PC-3 (cell line): ENCODE measurements at regions not wholly inside any gene's neighbourhood (a gene's known extent, or its start where the extent isn't known, plus 50 kb on each side); places are given as distances from the start of the nearest gene placed in this dataset.

Experiments
- ATAC-seq: fragments of 200-7000 bp; cut with Tn5 transposase; 2 replicates; pipeline ENCODE4 v1.9.1; 2020; ENCODE audit warnings: mild to moderate bottlenecking, moderate library complexity
- BruUV-seq: library from RNA; stranded (reverse); fragments of 400-500 nt; replicated peaks from 2 replicates; lab custom pipeline; 2021; lab: Mats Ljungman, UMichigan
- CTCF ChIA-PET: fragments of 300-600 bp; sonication (Branson Sonifier 250); formaldehyde crosslinking; loops from one replicate; lab custom pipeline; 2022; ENCODE audit warnings: antibody characterized with exemption; lab: Charles Lee
- POLR2A ChIA-PET: fragments of 300-600 bp; sonication (Branson Sonifier 250); formaldehyde crosslinking; loops from one replicate; lab custom pipeline; 2022; ENCODE audit warnings: antibody characterized with exemption; ENCODE audit not compliant: unreplicated experiment; lab: Charles Lee
- DNase-seq: peaks from one replicate; pipeline ENCODE4 v3.0.0-alpha.2; 2015
- H2AFZ ChIP-seq: fragments of 300-600 bp; sonication (generic); 2 replicates; pipeline ENCODE4 v1.6.0; 2016; ENCODE audit warnings: antibody characterized with exemption, low read length
- H3F3A ChIP-seq: fragments of 300-600 bp; sonication (generic); one replicate; pipeline ENCODE4 v1.6.0; 2017; ENCODE audit warnings: antibody characterized with exemption, low read length, control low read depth, mild to moderate bottlenecking; ENCODE audit not compliant: unreplicated experiment
- H3K27ac ChIP-seq: fragments of 300-600 bp; sonication (generic); 2 replicates; pipeline ENCODE4 v1.5.1; 2016; ENCODE audit warnings: mild to moderate bottlenecking, low read length
- H3K27me3 ChIP-seq: fragments of 300-600 bp; sonication (generic); 2 replicates; pipeline ENCODE4 v1.6.1; 2016; ENCODE audit warnings: low read length, mixed read lengths
- H3K36me3 ChIP-seq: fragments of 300-600 bp; sonication (generic); 2 replicates; pipeline ENCODE4 v1.6.1; 2016; ENCODE audit warnings: low read depth, mixed run types, low read length, mixed read lengths
- H3K4me1 ChIP-seq: fragments of 300-600 bp; sonication (generic); 2 replicates; pipeline ENCODE4 v1.5.1; 2016; ENCODE audit warnings: low read length; ENCODE audit not compliant: insufficient read depth
- H3K4me2 ChIP-seq: fragments of 300-600 bp; sonication (generic); 2 replicates; pipeline ENCODE4 v1.6.0; 2016; ENCODE audit warnings: low read length
- H3K4me3 ChIP-seq: fragments of 300-600 bp; sonication (generic); 2 replicates; pipeline ENCODE4 v1.5.1; 2016; ENCODE audit warnings: mild to moderate bottlenecking, low read length, mixed read lengths
- H3K79me2 ChIP-seq: fragments of 300-600 bp; sonication (generic); 2 replicates; pipeline ENCODE4 v1.6.1; 2017; ENCODE audit warnings: low read length, mixed read lengths
- H3K9ac ChIP-seq: fragments of 300-600 bp; sonication (generic); 2 replicates; pipeline ENCODE4 v1.6.0; 2016; ENCODE audit warnings: mild to moderate bottlenecking, low read length
- H3K9me2 ChIP-seq: fragments of 300-600 bp; sonication (generic); replicated peaks from 2 replicates; pipeline ENCODE4 v1.6.1; 2016; ENCODE audit warnings: mixed run types, low read length, mixed read lengths
- H3K9me3 ChIP-seq: fragments of 300-600 bp; sonication (generic); 2 replicates; pipeline ENCODE4 v1.6.1; 2016; ENCODE audit warnings: low read length, mixed read lengths
- H4K20me1 ChIP-seq: fragments of 300-600 bp; sonication (generic); 2 replicates; pipeline ENCODE4 v1.6.1; 2016; ENCODE audit warnings: low read length, mixed read lengths
- CTCF ChIP-seq: fragments of 300-600 bp; sonication (generic); conservative IDR thresholded peaks from 2 replicates; pipeline ENCODE4 v1.5.1; 2017; ENCODE audit warnings: antibody characterized with exemption, low read depth, mild to moderate bottlenecking, low read length
- EZH2 ChIP-seq: fragments of 300-600 bp; sonication (generic); IDR thresholded peaks from one replicate; pipeline ENCODE4 v1.6.1; 2017; ENCODE audit warnings: antibody characterized with exemption, mild to moderate bottlenecking, low read length; ENCODE audit not compliant: unreplicated experiment
- EZH2phosphoT487 ChIP-seq: fragments of 300-600 bp; sonication (generic); IDR thresholded peaks from 2 replicates; pipeline ENCODE4 v1.6.1; 2018; ENCODE audit warnings: mild to moderate bottlenecking, antibody characterized with exemption, low read length, borderline replicate concordance
- intact Hi-C: fragments of 100-400 bp; cut with micrococcal nuclease; formaldehyde crosslinking; loops from 2 replicates; pipeline ENCODE4 v1.9.0; 2023

- H3F3A ChIP-seq, result no peaks in the 10 kb centered on the region
- no peaks in the 10 kb centered on the region for H3K79me2 ChIP-seq
- no TSS peak for BruUV-seq
- POLR2A ChIA-PET, result no interaction called here
- ATAC-seq, result no peak
- H2AFZ ChIP-seq, result no peak overlapping the region
- H3K4me2 ChIP-seq, result no peak overlapping the region
- peaks cover 6% of the 10 kb centered on the region for H3K4me1 ChIP-seq
- no peak overlapping the region for H3K27ac ChIP-seq
- no peaks in the 10 kb centered on the region for H3K9me2 ChIP-seq
- CTCF ChIA-PET, result no interaction called here
- intact Hi-C loops, result no loop called here
- H3K27me3 ChIP-seq, result peaks cover 6% of the 10 kb centered on the region; the same call in 1 of the 2 replicates
- no peaks in the 10 kb centered on the region for H3K36me3 ChIP-seq
- no peak overlapping the region for H3K4me3 ChIP-seq
- H3K9me3 ChIP-seq, result no peaks in the 10 kb centered on the region
- TF ChIP-seq EZH2 (no peak), CTCF (no peak), EZH2phosphoT487 (no peak)
- no peak overlapping the region for H3K9ac ChIP-seq
- H4K20me1 ChIP-seq, result no peaks in the 10 kb centered on the region
- DNase-seq, result no peak
Measured at GRCh38 chr12:4027412-4027811, 154.2 kb upstream of the PARP11 start.

- no peaks in the 10 kb centered on the region for H3F3A ChIP-seq
- intact Hi-C loops, result no loop called here
- no peaks in the 10 kb centered on the region for H3K9me3 ChIP-seq
- TF ChIP-seq EZH2 (no peak), CTCF (no peak), EZH2phosphoT487 (no peak)
- H3K4me2 ChIP-seq, result no peak overlapping the region
- H3K4me3 ChIP-seq, result no peak overlapping the region
- DNase-seq (no peak), ATAC-seq (no peak)
- H3K79me2 ChIP-seq, result no peaks in the 10 kb centered on the region
- ChIA-PET POLR2A (no interaction called here), CTCF (no interaction called here)
- no peak overlapping the region for H3K9ac ChIP-seq
- H3K27ac ChIP-seq, result no peak overlapping the region
- peaks cover under 1% of the 10 kb centered on the region for H3K4me1 ChIP-seq
- H3K9me2 ChIP-seq, result no peaks in the 10 kb centered on the region
- no peaks in the 10 kb centered on the region for H4K20me1 ChIP-seq
- no peak overlapping the region for H2AFZ ChIP-seq
- no peaks in the 10 kb centered on the region for H3K36me3 ChIP-seq
- H3K27me3 ChIP-seq, result peaks cover 6% of the 10 kb centered on the region; the same call in 1 of the 2 replicates
- no TSS peak for BruUV-seq
Measured at GRCh38 chr12:4026517-4026916, 153.3 kb upstream of the PARP11 start.

GRCh38 chr12:4026020-4026358 is 152.8 kb upstream of the PARP11 start:
- TF ChIP-seq CTCF, result no peak
- TF ChIP-seq EZH2phosphoT487, result no peak
- TF ChIP-seq EZH2, result no peak
- CTCF ChIA-PET, result no interaction called here
- POLR2A ChIA-PET, result no interaction called here
- no peak overlapping the region for H3K4me3 ChIP-seq
- H3K9ac ChIP-seq, result no peak overlapping the region
- H3K36me3 ChIP-seq, result no peaks in the 10 kb centered on the region
- H3F3A ChIP-seq, result no peaks in the 10 kb centered on the region
- ATAC-seq (no peak), DNase-seq (no peak)
- peaks cover 6% of the 10 kb centered on the region; the same call in 1 of the 2 replicates for H3K27me3 ChIP-seq
- H4K20me1 ChIP-seq, result no peaks in the 10 kb centered on the region
- no peak overlapping the region for H3K4me2 ChIP-seq
- no peaks in the 10 kb centered on the region for H3K79me2 ChIP-seq
- no peaks in the 10 kb centered on the region for H3K4me1 ChIP-seq
- intact Hi-C loops, result no loop called here
- no peak overlapping the region for H3K27ac ChIP-seq
- BruUV-seq, result no TSS peak
- no peak overlapping the region for H2AFZ ChIP-seq
- H3K9me2 ChIP-seq, result no peaks in the 10 kb centered on the region
- no peaks in the 10 kb centered on the region for H3K9me3 ChIP-seq
